ENCODE measurements at regions not wholly inside any gene's neighbourhood (a gene's known extent, or its start where the extent isn't known, plus 50 kb on each side); places are given as distances from the start of the nearest gene placed in this dataset.

DNA sequence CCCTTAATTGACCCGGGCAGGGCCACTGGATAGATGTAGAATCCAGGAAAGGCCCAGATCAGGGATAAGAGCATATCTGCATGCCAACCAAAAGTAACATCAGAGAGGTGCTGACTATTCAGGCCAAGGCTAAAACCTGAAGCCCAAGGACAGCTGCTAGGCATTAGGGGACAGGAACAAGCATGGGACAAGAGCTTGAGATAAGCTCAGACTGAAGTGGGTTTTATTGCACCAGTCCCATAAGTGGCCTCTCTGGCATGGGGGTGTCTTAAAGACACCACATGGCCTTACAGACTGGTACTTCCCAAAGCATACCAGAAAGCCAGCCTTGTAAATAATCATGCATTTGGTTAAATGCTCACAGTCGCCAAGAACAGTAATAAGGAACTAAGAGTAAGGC, 376.1 kb downstream of the FBXW7 start:
- DNase-seq (ENCODE audit: low spot score) = no peak

DNA sequence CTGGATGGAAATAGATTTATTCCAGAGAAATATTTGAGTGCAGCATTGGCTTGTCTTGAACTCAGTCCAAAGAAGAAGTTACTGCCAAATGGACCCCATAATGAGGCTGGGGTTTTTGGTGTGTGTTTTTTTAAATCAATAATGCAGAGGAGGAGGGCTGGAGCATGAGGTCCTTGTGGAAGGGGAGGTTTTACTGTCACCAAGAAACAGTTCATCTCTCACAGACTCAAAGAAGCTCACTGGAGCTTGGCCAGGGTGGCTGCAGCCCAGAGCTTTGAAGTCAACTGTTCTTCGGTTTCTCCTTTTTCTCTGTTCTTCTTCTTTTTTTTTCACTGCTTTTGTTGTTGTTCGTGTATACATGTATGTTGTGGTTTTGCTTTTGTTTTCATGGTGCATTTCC, 377.7 kb downstream of the FBXW7 start:
- no peak for DNase-seq (ENCODE audit: low spot score)

DNA sequence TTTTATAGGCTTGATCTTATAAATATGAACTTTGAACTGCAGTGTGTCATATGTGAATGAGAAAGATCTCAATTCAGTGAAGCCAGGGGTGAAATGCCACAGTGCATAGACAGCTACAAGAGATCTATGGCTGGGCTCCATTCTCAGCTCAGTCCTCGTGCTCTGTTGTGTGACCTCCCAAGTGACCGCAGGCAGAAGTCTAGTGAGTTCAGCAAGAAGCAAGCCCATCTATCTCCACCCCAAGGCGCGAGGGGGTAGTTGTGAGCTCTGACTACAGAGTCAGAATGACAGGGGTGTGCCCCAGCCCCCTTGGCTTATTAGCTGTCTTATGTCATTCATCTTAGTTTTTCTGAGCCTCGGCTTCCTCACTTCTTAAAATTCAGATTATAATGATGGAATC, 378.3 kb downstream of the FBXW7 start:
- DNase-seq (ENCODE audit: low spot score) = no peak

DNA sequence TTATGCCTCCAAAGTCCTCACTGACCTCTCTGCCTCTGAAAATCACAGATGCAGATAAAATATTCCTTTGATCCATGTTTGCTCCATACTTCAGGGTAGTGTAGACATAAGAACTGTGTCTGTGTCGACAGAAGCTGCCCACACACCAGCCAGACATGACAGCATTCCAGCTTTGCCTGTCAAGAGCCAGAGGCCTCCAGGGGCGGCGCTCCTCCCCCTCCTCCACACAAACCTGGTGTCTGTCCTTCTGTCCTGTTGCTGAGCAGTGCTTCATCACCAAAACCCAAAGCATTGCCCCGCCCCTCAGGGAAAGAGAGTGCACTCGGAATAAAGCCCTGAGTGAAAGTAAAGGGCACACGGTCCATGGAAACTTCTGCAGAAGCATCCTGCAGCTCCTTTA, 379.4 kb downstream of the FBXW7 start:
- DNase-seq (ENCODE audit: low spot score) = no peak

DNA sequence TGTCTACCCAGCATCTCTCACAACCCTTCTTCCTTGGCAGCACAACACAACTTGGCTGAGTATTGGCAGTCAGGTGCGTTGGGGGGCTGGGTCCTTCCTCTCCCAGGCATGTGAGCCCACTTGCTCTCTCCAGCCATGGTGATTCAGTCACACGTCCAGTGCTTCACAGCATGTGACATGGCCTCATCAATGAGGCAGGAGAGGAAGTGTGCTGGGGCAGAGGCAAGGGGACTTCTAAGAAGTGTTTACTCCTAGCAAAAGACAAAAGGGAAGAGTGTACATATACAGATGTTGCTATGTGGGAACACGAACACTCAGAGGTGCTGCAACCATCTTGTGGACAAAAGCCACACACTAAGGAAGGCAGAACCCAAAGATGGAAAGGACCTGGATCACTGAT, 380.8 kb downstream of the FBXW7 start:
- DNase-seq (ENCODE audit: low spot score) = no peak

DNA sequence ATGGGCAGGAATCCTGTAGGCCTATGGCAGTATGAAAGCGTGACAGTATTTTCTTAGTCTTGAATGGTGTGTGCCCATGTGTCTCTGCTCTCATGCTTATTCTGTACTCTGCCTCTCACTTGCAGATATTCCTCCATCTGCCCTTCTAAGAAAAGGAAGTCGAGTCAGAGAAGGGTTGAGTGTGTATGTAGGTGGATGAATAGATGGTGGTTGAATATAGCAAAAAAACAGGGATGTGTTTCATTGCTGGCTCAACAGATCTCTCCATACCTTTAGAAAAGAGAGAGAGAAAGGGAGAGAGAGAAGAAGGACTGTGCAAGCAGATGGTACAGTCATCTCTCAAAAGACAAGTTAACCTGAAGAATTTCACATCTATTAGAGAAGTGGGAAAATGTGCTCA, 381.5 kb downstream of the FBXW7 start:
- DNase-seq (ENCODE audit: low spot score) = no peak

DNA sequence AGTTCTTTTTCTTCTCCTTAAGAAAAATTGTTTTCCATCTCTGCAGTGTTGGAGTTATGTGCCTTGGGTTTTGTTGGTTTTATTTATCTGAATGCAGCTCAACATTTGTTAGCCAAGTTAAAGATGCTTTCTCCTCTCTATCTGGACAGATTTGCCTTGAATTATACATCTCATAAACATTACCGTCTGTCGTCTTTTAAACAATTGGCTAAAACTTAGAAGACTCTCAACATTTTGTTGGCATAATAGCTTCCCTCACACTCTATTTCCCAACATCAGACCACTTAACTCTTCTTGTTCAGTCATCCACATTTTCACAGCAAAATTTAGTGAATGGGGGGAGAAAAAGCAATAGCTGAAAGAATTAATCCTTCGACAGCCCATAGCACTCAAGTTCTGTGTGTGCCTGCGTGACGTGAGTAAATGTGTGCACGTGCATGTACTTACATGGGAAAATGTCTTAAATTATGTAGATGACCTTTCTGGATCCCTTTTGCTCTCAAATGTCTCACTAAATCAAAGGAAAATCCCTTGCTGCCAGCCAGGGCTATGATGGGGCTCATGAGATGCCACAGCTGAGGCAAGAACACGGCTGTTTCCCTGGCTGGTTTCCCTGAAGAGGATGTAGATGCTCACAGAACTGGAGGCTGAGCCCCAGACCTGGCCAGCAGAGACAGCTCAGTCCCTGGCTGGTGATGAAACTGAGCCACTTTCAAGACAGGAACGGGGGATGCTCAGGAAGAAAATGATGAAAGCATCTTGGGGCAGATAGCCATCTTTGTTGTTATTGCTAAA, 382.2 kb downstream of the FBXW7 start:
- DNase-seq (ENCODE audit: low spot score) = no peak

DNA sequence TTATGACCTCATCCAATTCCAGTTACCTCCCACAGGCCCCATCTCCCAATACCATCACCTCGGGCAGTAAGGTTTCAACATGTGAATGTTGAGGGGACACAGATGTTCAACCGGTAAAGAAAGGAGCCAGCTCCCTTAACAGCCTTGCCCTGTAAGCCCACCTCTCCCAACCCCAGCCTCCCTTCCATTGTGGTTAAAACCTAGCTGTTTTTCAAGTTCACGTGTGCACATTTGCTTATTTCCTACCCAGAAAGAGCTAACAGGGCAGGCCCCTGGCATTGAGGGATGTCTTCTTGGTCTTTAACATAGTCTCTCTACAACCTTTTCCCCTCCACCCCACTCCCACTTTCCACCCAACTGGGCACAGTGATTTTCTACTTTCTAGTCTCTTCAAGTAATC, 385.7 kb downstream of the FBXW7 start:
- DNase-seq (ENCODE audit: low spot score) = no peak

DNA sequence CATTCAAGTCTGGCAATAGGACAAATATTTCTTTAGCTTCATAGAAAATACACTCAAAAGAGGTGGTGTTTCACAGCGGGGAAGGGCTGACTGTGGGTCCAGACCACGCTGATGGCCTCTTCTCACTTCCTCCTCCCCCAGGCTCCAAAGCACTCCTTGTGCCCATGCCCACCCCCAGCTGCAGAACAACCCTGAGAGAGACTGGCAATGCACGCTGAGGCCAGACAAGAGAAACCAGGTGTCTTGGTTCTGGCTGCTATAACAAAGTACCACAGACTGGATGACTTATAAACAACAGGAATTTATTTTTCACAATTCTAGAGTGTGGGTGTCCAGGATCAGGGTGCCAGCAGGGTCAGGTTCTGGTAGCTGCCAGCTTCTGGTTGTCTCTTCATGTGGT, 386.1 kb downstream of the FBXW7 start:
- no peak for DNase-seq (ENCODE audit: low spot score)

DNA sequence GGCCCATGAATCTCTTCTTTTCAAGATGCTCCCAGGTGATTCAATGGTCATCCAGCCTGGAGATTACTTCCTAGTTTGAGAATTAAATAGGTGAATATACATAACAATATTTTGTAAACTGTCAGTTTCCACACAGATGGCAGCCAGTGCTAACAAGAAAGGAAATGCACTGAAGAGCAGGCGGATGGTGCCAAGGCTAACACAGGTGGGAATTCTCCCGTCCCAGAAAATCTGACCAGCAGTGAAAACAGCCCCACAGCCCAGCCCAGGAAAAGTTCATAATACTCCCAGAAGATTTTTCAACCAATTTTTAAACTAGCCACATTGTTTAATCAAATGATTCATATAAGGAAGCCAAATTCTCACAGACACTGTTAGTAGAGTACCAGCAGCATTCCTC, 387.2 kb upstream of the GATB start:
- DNase-seq (ENCODE audit: low spot score) = no peak

DNA sequence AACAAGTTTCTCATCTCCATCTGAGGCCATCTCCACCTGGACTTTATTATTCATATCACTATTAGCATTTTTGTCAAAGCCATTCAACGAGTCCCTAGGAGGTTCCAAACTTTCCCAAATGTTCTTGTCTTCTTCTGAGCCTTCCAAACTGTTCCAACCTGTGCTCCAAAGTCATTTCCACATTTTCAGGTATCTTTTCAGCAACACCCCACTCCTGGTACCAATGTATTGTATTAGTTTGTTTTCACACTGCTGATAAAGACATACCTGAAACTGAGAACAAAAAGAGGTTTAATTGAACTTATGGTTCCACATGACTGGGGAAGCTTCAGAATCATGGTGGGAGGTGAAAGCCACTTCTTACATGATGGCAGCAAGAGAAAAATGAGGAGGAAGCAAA, 385.4 kb upstream of the GATB start:
- DNase-seq (ENCODE audit: low spot score) = no peak

DNA sequence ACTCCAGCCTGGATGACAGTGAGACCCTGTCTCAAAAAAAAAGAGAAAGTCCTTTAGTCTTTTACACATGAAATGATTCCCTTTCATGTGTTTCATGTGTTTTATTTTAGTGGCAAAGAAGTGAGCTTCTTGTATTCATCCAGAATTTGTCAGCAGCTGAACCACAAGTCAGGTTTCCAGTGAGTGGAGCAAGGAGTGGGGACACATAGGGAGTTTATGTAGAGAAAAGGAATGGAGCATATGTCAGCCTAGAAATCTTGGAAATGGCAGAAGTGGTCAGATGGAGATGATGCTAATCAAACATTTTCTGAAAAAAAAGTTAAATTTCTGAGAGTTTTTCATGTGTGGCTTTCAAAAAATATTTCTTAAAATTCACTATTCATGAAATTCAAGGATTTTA, 383.0 kb upstream of the GATB start:
- no peak for DNase-seq (ENCODE audit: low spot score)

DNA sequence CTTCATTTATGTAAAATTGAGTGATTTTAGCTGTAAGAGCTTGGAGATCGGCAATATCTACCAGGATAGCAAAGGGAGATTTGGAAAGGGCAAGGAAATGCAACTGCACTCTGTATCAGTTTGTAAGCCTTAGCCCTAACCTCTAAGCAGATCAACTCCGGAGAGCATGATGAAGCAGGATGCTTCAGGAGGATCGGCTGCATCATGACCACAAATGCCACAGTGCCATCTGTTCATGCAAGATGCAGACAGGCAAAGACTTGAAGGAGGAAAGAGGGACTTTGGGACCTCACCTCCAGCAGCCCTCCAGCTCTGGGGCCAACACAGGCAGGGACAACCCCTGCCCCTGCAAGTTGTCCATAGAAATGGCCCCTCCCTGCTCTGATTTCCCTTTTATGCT, 377.6 kb upstream of the GATB start:
- no peak for DNase-seq (ENCODE audit: low spot score)

DNA sequence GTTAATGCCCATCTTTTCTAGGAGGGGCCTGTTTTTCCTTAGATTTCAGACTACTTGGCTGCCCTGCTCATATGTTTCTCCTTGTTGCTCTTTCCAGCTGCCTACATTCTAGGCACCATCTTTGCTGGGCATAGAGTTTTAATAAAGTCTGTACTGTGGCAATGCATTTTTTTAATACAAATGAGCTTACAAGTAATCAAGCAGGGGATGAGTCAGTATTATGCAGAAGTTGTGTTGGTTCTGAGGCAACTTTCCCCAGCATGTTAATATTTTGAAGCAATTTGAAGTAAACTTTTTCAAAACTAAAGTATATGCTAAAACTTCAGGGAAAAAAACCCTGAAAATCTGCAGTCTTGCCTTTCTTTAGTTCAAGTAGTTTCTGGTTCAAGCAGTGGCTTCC, 372.0 kb upstream of the GATB start:
- no peak for DNase-seq (ENCODE audit: low spot score)

DNA sequence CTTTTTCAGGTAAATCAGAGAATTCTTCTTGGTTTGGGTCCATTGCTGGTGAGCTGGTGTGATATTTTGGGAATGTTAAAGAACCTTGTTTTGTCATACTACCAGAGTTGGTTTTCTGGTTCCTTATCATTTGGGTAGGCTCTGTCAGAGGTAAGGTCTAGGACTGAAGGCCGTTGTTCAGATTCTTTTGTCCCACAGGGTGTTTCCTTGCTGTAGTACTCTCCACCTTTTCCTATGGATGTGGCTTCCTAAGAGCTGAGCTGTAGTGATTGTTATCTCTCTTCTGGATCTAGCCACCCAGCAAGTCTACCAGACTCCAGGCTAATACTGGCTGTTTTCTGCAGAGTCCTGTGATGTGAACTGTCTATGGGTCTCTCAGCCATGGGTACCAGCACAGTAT, 367.5 kb upstream of the GATB start:
- DNase-seq (ENCODE audit: low spot score) = no peak

DNA sequence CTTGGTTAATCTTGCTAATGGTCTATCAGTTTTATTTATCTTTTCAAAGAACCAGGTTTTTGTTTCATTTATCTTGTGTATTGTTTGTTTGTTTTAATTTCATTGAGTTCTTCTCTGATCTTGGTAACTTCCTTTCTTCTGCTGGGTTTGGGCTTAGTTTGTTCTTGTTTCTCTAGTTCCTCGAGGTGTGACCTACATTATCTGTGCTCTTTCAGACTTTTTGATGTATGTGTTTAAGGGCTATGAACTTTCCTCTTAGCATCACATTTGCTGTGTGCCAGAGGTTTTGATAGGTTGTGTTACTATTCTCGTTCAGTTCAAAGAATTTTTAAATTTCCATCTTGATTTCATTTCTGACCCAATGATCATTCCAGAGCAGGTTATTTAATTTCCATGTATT, 365.4 kb upstream of the GATB start:
- no peak for DNase-seq (ENCODE audit: low spot score)

DNA sequence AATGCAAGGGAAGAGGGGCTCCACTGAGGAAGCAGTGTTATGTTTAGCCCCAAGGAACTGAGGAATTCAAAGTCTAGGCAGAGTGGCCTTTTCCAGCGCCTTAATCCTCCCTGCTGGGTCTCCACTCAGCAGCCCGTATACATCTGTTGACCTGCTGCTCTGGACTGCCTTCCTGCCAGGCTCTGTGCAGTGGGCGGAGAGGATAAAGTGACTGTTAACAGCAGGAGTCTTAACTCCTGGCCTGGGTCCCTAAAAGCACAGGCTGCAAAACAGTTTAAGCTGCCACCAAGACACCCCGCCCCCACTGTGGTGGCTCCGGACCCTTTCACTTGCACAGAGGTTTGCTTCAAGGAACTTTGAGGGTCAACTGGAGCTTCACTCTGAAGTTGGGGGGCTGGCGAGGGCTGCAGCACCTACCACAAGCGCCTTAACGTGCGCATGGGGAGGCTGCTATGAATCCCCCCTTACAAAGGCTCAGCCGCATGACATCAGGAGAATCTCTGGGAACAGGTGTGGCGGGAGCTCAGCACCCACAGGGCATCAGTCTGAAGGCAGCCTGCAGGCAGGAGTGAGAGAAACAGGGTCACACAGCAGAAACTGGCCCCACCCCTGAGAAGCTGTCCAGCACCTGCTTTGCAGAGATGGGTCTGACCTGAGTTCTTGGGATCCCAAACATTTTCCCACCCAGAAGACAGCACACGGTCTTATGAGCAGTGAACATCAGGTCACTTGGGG, 358.2 kb upstream of the GATB start:
- DNase-seq (ENCODE audit: low spot score) = no peak

DNA sequence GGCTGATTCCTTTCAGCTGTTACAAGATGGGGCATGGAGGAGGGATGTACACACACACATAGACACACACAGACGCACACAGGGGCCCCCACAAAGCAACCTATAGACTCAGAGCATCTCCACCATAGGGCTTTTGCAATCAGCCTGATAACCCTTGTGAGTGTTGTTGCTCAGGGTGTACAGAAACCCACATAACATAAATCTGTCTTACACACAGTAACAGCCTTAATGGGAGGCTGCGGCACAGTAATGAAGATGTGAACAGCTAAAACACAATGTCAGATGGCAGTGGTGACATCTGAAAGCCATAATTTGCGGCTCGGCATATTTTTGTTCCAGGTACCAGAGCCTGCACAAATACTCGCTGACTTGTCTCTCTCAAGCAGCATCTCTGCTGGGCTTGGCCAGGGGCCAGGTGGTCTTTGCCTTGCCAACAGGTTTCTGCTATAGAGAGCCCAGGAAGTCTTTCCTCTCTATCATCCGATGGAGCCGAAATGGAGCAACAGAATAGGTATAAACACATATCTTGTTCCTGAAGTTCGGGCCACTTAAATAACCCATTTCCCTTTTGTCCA, 357.2 kb upstream of the GATB start:
- DNase-seq (ENCODE audit: low spot score) = no peak

DNA sequence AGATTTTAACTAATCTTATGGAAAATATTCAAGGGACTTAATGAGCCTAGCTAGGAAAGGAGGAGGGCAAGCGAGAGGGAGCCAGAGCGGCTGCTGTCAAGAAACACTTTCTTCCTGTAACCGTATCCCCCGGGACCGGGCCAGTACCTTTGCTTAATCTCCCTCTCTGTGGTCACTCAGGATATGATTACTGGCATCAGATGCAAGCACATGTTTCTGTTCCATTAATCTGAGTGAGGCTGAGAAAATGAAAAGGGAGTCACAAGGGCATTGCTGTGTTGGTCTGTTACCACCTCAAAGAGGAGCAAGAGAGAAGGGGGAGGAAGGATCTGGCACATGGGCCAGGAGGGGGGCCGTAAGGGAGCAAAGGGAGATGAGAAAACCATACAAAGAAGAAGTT, 356.7 kb upstream of the GATB start:
- no peak for DNase-seq (ENCODE audit: low spot score)

DNA sequence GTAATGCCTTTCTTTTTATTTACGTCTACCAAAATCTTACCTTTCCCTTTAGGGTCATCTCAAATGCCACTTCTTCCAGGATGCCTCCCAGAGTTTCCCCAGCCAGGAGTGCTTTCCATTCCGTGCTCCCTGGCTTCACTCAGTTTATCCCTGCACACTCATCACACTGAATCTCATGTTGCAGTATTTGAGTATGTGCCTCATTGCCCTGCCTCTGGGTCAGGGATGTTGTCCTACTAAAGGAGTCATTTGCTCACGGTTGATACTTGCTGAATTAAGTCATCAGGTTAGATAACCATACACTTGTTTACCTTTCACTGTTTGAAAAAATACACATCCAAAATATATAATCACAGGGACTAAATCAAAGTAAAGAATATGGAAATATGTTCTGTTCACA, 356.2 kb upstream of the GATB start:
- no peak for DNase-seq (ENCODE audit: low spot score)

DNA sequence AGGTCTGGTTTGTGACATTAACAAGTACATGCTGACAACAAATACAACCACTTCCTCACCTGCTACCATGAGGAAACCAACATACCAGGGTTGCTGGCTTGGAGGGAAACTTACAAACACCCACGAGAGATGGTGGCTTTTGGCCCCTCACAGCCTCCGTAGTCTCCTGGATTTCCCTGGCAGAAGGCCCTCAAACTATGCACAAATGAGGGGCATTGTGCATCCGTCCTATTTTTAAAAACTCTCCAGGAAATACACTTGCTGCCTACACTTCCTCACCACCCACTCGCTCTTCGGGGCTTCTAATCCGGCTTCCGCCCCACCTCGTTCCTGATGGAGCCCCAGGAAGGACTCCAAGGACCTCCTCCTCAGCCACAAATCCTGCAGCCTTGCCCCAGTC, 355.0 kb upstream of the GATB start:
- DNase-seq (ENCODE audit: low spot score) = no peak

DNA sequence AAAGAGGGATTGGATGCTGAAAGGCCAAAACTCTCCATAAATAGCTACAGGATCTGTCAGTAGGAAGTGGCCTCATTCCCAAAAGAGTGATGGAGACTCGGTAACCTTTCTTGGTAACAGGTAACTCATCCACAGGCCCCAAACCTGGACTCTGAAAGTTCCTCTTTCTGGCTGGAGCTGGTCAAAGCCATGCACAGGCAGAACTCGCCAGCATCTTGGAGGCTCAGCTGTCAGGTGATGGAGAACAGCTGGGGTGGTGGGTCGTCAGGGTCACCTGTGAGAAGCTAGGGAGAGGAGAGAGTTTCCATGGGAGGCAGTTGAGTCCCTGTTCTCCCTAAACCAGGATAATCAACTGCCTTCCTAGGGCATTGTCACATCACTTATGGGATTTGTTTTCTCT, 354.3 kb upstream of the GATB start:
- DNase-seq (ENCODE audit: low spot score) = no peak

DNA sequence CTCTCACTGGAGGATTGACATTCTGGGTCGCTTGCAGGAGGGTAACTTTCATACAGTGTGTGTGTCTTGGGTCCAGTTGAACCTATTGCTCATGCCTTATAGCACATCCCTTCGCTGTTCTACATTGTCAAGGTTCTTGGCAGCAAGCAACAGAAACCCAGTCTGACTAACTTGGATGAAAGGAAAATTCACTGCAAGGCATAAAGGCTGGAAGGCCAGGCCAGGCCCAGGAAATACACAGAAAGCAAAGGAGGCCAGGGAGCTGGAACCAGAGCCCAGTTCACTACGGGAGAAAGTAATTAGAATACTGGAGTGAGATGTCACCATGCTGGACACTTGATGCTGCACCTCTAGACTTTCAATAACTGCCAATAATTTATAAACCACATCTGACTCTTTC, 353.8 kb upstream of the GATB start:
- DNase-seq (ENCODE audit: low spot score) = no peak

DNA sequence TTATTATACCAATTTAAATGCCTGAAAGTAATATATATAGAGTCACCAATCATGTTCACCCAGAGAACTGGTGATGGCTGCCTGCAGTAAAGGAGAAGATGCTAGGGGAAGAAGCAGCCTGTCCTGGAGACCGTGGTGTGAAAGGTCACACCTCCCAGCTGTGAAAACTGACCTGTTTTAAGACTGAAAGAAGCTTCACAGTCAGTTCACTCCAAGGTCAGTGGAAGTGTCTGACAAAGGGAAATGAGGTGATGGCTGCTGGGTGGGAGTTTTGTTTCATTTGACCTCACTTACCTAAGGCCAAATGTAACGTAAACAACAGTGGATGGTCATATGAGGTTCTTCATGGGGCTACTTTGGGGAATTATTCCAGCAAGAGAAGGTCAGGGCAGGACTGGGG, 352.1 kb upstream of the GATB start:
- DNase-seq (ENCODE audit: low spot score) = no peak

All from germinal center (tissue), 1 donor.